Astrocyte (in vitro differentiated cells and primary cell): ENCODE measurements at regions not wholly inside any gene's neighbourhood (a gene's known extent, or its start where the extent isn't known, plus 50 kb on each side); places are given as distances from the start of the nearest gene placed in this dataset.
A peak's percentile ranks its signal among the peaks of the same experiment; 100 is the strongest.

Experiments used
- DNase-seq: peaks from one replicate; pipeline ENCODE4 v3.0.0-alpha.2; 2010; ENCODE audit warnings: low read depth
- FAIRE-seq: peaks from 2 replicates; lab custom pipeline; 2011; peaks lifted over from hg19 to GRCh38; lab: Jason Lieb, UNC
- H2AFZ ChIP-seq: 2 replicates; pipeline ENCODE4 v1.6.0; 2012; ENCODE audit warnings: low read depth, low read length, inconsistent platforms
- H3K27ac ChIP-seq: 2 replicates; pipeline ENCODE4 v1.5.1; 2011; ENCODE audit warnings: low read depth, low read length, inconsistent platforms
- H3K27me3 ChIP-seq: 2 replicates; pipeline ENCODE4 v1.6.0; 2011; ENCODE audit warnings: low read length, inconsistent platforms; ENCODE audit not compliant: insufficient read depth
- H3K36me3 ChIP-seq: 2 replicates; pipeline ENCODE4 v1.5.1; 2011; ENCODE audit warnings: low read length, inconsistent platforms; ENCODE audit not compliant: insufficient read depth
- H3K4me1 ChIP-seq: 2 replicates; pipeline ENCODE4 v1.5.1; 2011; ENCODE audit warnings: low read length, inconsistent platforms; ENCODE audit not compliant: insufficient read depth
- H3K4me2 ChIP-seq: 2 replicates; pipeline ENCODE4 v1.6.0; 2012; ENCODE audit warnings: low read length, inconsistent platforms
- H3K4me3 ChIP-seq: 2 replicates; pipeline ENCODE4 v1.5.1; 2011; ENCODE audit warnings: low read depth, mild to moderate bottlenecking, low read length, inconsistent platforms; ENCODE audit not compliant: insufficient read depth
- H3K79me2 ChIP-seq: 2 replicates; pipeline ENCODE4 v1.6.0; 2012; ENCODE audit warnings: mild to moderate bottlenecking, low read length, inconsistent platforms; ENCODE audit not compliant: insufficient read depth
- H3K9ac ChIP-seq: 2 replicates; pipeline ENCODE4 v1.6.0; 2012; ENCODE audit warnings: mild to moderate bottlenecking, low read length, inconsistent platforms
- H3K9me3 ChIP-seq: 2 replicates; pipeline ENCODE4 v1.5.1; 2012; ENCODE audit warnings: low read depth, mild to moderate bottlenecking, low read length, inconsistent platforms; ENCODE audit not compliant: insufficient read depth
- H4K20me1 ChIP-seq: 2 replicates; pipeline ENCODE4 v1.6.0; 2012; ENCODE audit warnings: low read length, inconsistent platforms; ENCODE audit not compliant: insufficient read depth
- H3K27ac Mint-ChIP-seq: one replicate; pipeline ENCODE4 v1.8.0; 2021; ENCODE audit warnings: mild to moderate bottlenecking, mixed read lengths; ENCODE audit not compliant: unreplicated experiment
- H3K27me3 Mint-ChIP-seq: one replicate; pipeline ENCODE4 v1.8.0; 2021; ENCODE audit warnings: low read depth, mixed read lengths; ENCODE audit not compliant: unreplicated experiment
- H3K36me3 Mint-ChIP-seq: one replicate; pipeline ENCODE4 v1.8.0; 2021; ENCODE audit warnings: low read depth, mixed read lengths; ENCODE audit not compliant: unreplicated experiment
- H3K4me1 Mint-ChIP-seq: one replicate; pipeline ENCODE4 v1.8.0; 2021; ENCODE audit warnings: low read depth, mixed read lengths; ENCODE audit not compliant: unreplicated experiment
- H3K4me3 Mint-ChIP-seq: one replicate; pipeline ENCODE4 v1.8.0; 2021; ENCODE audit warnings: mild to moderate bottlenecking, moderate library complexity, mixed read lengths; ENCODE audit not compliant: unreplicated experiment
- H3K9me3 Mint-ChIP-seq: one replicate; pipeline ENCODE4 v1.8.0; 2021; ENCODE audit warnings: mild to moderate bottlenecking, mixed read lengths; ENCODE audit not compliant: unreplicated experiment
- CTCF ChIP-seq: IDR thresholded peaks from 2 replicates; pipeline ENCODE4 v1.5.1; 2011; ENCODE audit warnings: low read depth, mild to moderate bottlenecking, inconsistent platforms, low read length, moderate library complexity; ENCODE audit not compliant: insufficient read depth
- EZH2 ChIP-seq: IDR thresholded peaks from 2 replicates; pipeline ENCODE4 v1.6.1; 2012; ENCODE audit warnings: mild to moderate bottlenecking, low read length, inconsistent platforms; ENCODE audit not compliant: insufficient read depth

DNA sequence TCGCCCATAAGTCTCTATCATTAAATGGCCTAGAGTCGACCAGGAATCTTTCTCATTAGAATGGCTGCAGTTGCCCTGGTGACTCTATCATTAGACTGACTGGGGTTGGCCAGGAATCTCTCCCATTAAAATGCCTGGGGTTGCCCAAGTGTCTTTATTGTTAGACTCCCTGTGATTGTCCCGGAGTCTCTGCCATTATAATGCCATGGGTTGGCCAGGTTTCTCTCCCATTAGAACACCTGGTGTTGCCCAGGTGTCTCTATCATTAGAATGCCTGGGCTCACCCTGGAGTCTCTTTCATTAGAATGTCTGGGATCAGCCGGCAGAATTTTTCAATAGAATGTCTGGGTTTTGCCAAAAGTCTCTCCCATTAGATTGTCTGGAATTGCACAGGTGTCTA is 1459.3 kb downstream of the UQCRFS1 start:
- Histone ChIP-seq H3K36me3 (no peaks in the 10 kb centered on the region), H3K27ac (no peak overlapping the region), H3K4me3 (no peak overlapping the region), H4K20me1 (peaks cover 4% of the 10 kb centered on the region), H3K9ac (no peak overlapping the region), H3K27me3 (no peaks in the 10 kb centered on the region), H2AFZ (no peak overlapping the region), H3K9me3 (no peaks in the 10 kb centered on the region), H3K79me2 (no peaks in the 10 kb centered on the region), H3K4me1 (no peaks in the 10 kb centered on the region), H3K4me2 (no peak overlapping the region)
- Mint-ChIP-seq H3K4me1 (peaks cover 11% of the 10 kb centered on the region), H3K9me3 (peaks cover 5% of the 10 kb centered on the region), H3K27ac (no peak overlapping the region), H3K27me3 (no peaks in the 10 kb centered on the region), H3K36me3 (peaks cover 14% of the 10 kb centered on the region), H3K4me3 (no peak overlapping the region)
- no peak for TF ChIP-seq EZH2
- no peak for TF ChIP-seq CTCF
- DNase-seq: no peak
- no peak for FAIRE-seq

- Mint-ChIP-seq H3K36me3 (peaks cover 5% of the 10 kb centered on the region), H3K9me3 (peaks cover 2% of the 10 kb centered on the region), H3K27ac (peak overlapping the region; percentile 71), H3K4me1 (peaks cover 12% of the 10 kb centered on the region), H3K27me3 (no peaks in the 10 kb centered on the region), H3K4me3 (no peak overlapping the region)
- DNase-seq (no peak), FAIRE-seq (no peak)
- H3K4me2 ChIP-seq: no peak overlapping the region
- H3K27me3 ChIP-seq: no peaks in the 10 kb centered on the region
- H3K27ac ChIP-seq: no peak overlapping the region
- no peak overlapping the region for H3K4me3 ChIP-seq
- peaks cover 10% of the 10 kb centered on the region for H4K20me1 ChIP-seq
- H3K4me1 ChIP-seq: no peaks in the 10 kb centered on the region
- no peaks in the 10 kb centered on the region for H3K9me3 ChIP-seq
- no peak overlapping the region for H3K9ac ChIP-seq
- no peak overlapping the region for H2AFZ ChIP-seq
- no peak for TF ChIP-seq CTCF
- TF ChIP-seq EZH2: no peak
- H3K79me2 ChIP-seq: no peaks in the 10 kb centered on the region
- no peaks in the 10 kb centered on the region for H3K36me3 ChIP-seq
Measured at GRCh38 chr19:27752530-27753184, 1460.3 kb downstream of the UQCRFS1 start.

DNA sequence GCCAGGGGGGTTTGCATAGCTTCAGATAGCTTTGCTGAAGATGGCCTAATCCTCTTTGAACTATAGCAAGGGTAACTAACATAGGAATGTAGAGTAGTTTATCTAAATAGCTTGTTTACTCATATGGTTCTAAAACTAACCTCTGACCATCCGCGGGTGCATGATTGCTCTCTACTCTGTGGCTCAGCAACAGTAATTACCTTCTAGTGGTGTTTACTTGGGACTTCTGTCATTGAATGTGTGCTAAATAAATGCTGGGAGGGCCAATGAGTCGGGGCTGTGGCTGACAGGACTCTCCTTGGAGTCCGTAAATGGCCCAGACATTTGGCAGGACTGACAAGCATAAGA is 1461.9 kb downstream of the UQCRFS1 start:
- Histone ChIP-seq H3K79me2 (no peaks in the 10 kb centered on the region), H2AFZ (no peak overlapping the region), H3K27me3 (no peaks in the 10 kb centered on the region), H3K27ac (no peak overlapping the region), H3K36me3 (no peaks in the 10 kb centered on the region), H3K9ac (no peak overlapping the region), H3K4me2 (no peak overlapping the region), H4K20me1 (peaks cover 18% of the 10 kb centered on the region), H3K9me3 (no peaks in the 10 kb centered on the region), H3K4me1 (no peaks in the 10 kb centered on the region), H3K4me3 (no peak overlapping the region)
- no peak for TF ChIP-seq CTCF
- no peak for TF ChIP-seq EZH2
- Mint-ChIP-seq H3K27me3 (no peaks in the 10 kb centered on the region), H3K4me1 (peaks cover 20% of the 10 kb centered on the region), H3K27ac (no peak overlapping the region), H3K4me3 (no peak overlapping the region), H3K9me3 (peaks cover 2% of the 10 kb centered on the region), H3K36me3 (peaks cover 4% of the 10 kb centered on the region)
- DNase-seq: no peak
- FAIRE-seq: no peak
